Activated naive CD4-positive, alpha-beta T cell treated with anti-CD3 and anti-CD28 coated beads, Interleukin-2, amount 50 U/mL, for 16 hours (primary cell): ENCODE measurements at regions not wholly inside any gene's neighbourhood (a gene's known extent, or its start where the extent isn't known, plus 50 kb on each side); places are given as distances from the start of the nearest gene placed in this dataset.
"Not testable (repeated sequence)": the region's sequence is repeated elsewhere in the genome, so short reads cannot be mapped to it uniquely, and the experiment has no call there.

Source experiments
- DNase-seq: peaks from one replicate; pipeline ENCODE4 v3.0.0-alpha.2; 2020

GRCh38 chr7:67484244-67484751 lies 487.7 kb downstream of the TYW1 start:
- peak; percentile 12 for DNase-seq

GRCh38 chr7:67486401-67486800 lies 489.8 kb downstream of the TYW1 start:
- DNase-seq: no peak

GRCh38 chr7:67487316-67487715 lies 490.7 kb downstream of the TYW1 start:
- DNase-seq: no peak

- DNase-seq: no peak
These were observed 493.2 kb downstream of the TYW1 start for GRCh38 chr7:67489881-67490280.

- DNase-seq: no peak
These were observed 496.7 kb downstream of the TYW1 start for GRCh38 chr7:67493366-67493765.

- DNase-seq: no peak
These were observed 500.0 kb downstream of the TYW1 start for GRCh38 chr7:67496589-67496988.

GRCh38 chr7:67497914-67498313 lies 501.3 kb downstream of the TYW1 start:
- DNase-seq: not testable (repeated sequence)

- DNase-seq: no peak
These were observed 506.3 kb downstream of the TYW1 start for GRCh38 chr7:67502929-67503328.

- DNase-seq: no peak
These were observed 508.8 kb downstream of the TYW1 start for GRCh38 chr7:67505449-67505848.

GRCh38 chr7:67512481-67512880 lies 515.8 kb downstream of the TYW1 start:
- no peak for DNase-seq

GRCh38 chr7:67518580-67518979 lies 521.9 kb downstream of the TYW1 start:
- DNase-seq: no peak

- no peak for DNase-seq
These were observed 522.5 kb downstream of the TYW1 start for GRCh38 chr7:67519171-67519570.

GRCh38 chr7:67522504-67522903 lies 525.9 kb downstream of the TYW1 start:
- no peak for DNase-seq

- no peak for DNase-seq
These were observed 527.1 kb downstream of the TYW1 start for GRCh38 chr7:67523713-67524112.

- DNase-seq: no peak
These were observed 529.0 kb downstream of the TYW1 start for GRCh38 chr7:67525588-67525987.

GRCh38 chr7:67535241-67535989 lies 538.8 kb downstream of the TYW1 start:
- DNase-seq: no peak

GRCh38 chr7:67542916-67543315 lies 546.3 kb downstream of the TYW1 start:
- DNase-seq: no peak

GRCh38 chr7:67547183-67547907 lies 550.7 kb downstream of the TYW1 start:
- DNase-seq: no peak

GRCh38 chr7:67549126-67549525 lies 552.5 kb downstream of the TYW1 start:
- no peak for DNase-seq

- DNase-seq: no peak
These were observed 554.3 kb downstream of the TYW1 start for GRCh38 chr7:67550801-67551436.

- no peak for DNase-seq
These were observed 556.1 kb downstream of the TYW1 start for GRCh38 chr7:67552738-67553137.

GRCh38 chr7:67553378-67553777 lies 556.7 kb downstream of the TYW1 start:
- DNase-seq: no peak

GRCh38 chr7:67554986-67555385 lies 558.4 kb downstream of the TYW1 start:
- DNase-seq: no peak

GRCh38 chr7:67564959-67565358 lies 568.3 kb downstream of the TYW1 start:
- DNase-seq: no peak
